CD4-positive, alpha-beta T cell (primary cell): ENCODE measurements at regions not wholly inside any gene's neighbourhood (a gene's known extent, or its start where the extent isn't known, plus 50 kb on each side); places are given as distances from the start of the nearest gene placed in this dataset.

Source experiments
- ATAC-seq: fragments of 200-7000 bp; cut with Tn5 transposase; one replicate; pipeline ENCODE4 v1.10.0; 2022; ENCODE audit warnings: mild to moderate bottlenecking; ENCODE audit not compliant: poor library complexity
- CTCF ChIA-PET: fragments of 350-600 bp; sonication (Branson Sonifier 250); formaldehyde crosslinking; loops from one replicate; lab custom pipeline; 2021; ENCODE audit warnings: antibody characterized with exemption, inconsistent platforms; lab: Charles Lee
- POLR2A ChIA-PET: fragments of 350-600 bp; sonication (Branson Sonifier 250); formaldehyde crosslinking; loops from one replicate; lab custom pipeline; 2021; ENCODE audit warnings: antibody characterized with exemption, inconsistent platforms; lab: Charles Lee
- DNase-seq, 14 experiments: peaks; one replicate each; pipeline ENCODE4 v3.0.0-alpha.2; 2013 to 2020; ENCODE audit warnings: mixed read lengths in 2 of 14
- H3K27ac ChIP-seq, 2 donors: one replicate each; pipeline versions ENCODE4 v1.5.1 to v1.7.0; 2013; ENCODE audit warnings: low read length in 2 of 2, low read depth in 1 of 2, mild to moderate bottlenecking in 1 of 2
- H3K27me3 ChIP-seq, 2 experiments: 1 replicate in 1 of 2; 2 replicates in 1 of 2; pipeline versions ENCODE4 v1.6.1 to v1.7.0; 2013; ENCODE audit warnings: low read length in 2 of 2, control low read depth in 1 of 2, mild to moderate bottlenecking in 1 of 2, moderate library complexity in 1 of 2; ENCODE audit not compliant: insufficient read depth in 2 of 2, control insufficient read depth in 1 of 2
- H3K36me3 ChIP-seq: one replicate; pipeline ENCODE4 v1.6.1; 2013; ENCODE audit warnings: low read length, control low read depth; ENCODE audit not compliant: insufficient read depth
- H3K4me1 ChIP-seq: one replicate; pipeline ENCODE4 v1.6.1; 2013; ENCODE audit warnings: low read length, control low read depth; ENCODE audit not compliant: insufficient read depth
- H3K4me3 ChIP-seq: one replicate; pipeline ENCODE4 v1.5.1; 2013; ENCODE audit warnings: mild to moderate bottlenecking, low read length, moderate library complexity
- H3K9me3 ChIP-seq, 2 experiments: 1 replicate in 1 of 2; 2 replicates in 1 of 2; pipeline versions ENCODE4 v1.6.1 to v1.7.0; 2013; ENCODE audit warnings: low read length in 2 of 2, mild to moderate bottlenecking in 2 of 2, control low read depth in 1 of 2, moderate library complexity in 1 of 2; ENCODE audit not compliant: control insufficient read depth in 1 of 2, insufficient read depth in 1 of 2
- H3K27ac Mint-ChIP-seq: one replicate; pipeline ENCODE4 v1.8.0; 2020; ENCODE audit warnings: mixed read lengths
- H3K27me3 Mint-ChIP-seq: one replicate; pipeline ENCODE4 v1.8.0; 2021; ENCODE audit warnings: mixed read lengths
- H3K36me3 Mint-ChIP-seq: one replicate; pipeline ENCODE4 v1.8.0; 2021; ENCODE audit warnings: low read depth, mixed read lengths
- H3K4me1 Mint-ChIP-seq: one replicate; pipeline ENCODE4 v1.8.0; 2021; ENCODE audit warnings: low read depth, mixed read lengths
- H3K4me3 Mint-ChIP-seq: one replicate; pipeline ENCODE4 v1.8.0; 2020; ENCODE audit warnings: mild to moderate bottlenecking, mixed read lengths
- H3K9me3 Mint-ChIP-seq: one replicate; pipeline ENCODE4 v1.8.0; 2020; ENCODE audit warnings: mixed read lengths
- intact Hi-C, 2 experiments: fragments of 100-400 bp; cut with DNase I in 1 of 2; cut with micrococcal nuclease in 1 of 2; formaldehyde crosslinking; loops; one replicate each; pipeline versions ENCODE4 v1.15.1 to v1.9.0; 2023 to 2025; cut with DNase I, micrococcal nuclease
- TF ChIP-seq, protein P1 (sequence below): fragments of 200-600 bp; IDR thresholded peaks from one replicate; pipeline ENCODE4 v1.8.0; 2022; ENCODE audit warnings: antibody characterized with exemption, mild to moderate bottlenecking

- no peak overlapping the region for H3K4me3 Mint-ChIP-seq
- ATAC-seq, result no peak
- no peak overlapping the region for H3K27ac Mint-ChIP-seq
- H3K27me3 Mint-ChIP-seq, result no peaks in the 10 kb centered on the region
- Histone ChIP-seq H3K9me3 (no peaks in the 10 kb centered on the region), H3K4me3 (no peak overlapping the region), H3K27ac (no peak overlapping the region), H3K27me3 (no peaks in the 10 kb centered on the region), H3K36me3 (no peaks in the 10 kb centered on the region), H3K4me1 (no peaks in the 10 kb centered on the region)
- H3K4me1 Mint-ChIP-seq, result no peaks in the 10 kb centered on the region
- intact Hi-C loops, result no loop called here
- no peak for DNase-seq
- TF ChIP-seq, protein P1, sequence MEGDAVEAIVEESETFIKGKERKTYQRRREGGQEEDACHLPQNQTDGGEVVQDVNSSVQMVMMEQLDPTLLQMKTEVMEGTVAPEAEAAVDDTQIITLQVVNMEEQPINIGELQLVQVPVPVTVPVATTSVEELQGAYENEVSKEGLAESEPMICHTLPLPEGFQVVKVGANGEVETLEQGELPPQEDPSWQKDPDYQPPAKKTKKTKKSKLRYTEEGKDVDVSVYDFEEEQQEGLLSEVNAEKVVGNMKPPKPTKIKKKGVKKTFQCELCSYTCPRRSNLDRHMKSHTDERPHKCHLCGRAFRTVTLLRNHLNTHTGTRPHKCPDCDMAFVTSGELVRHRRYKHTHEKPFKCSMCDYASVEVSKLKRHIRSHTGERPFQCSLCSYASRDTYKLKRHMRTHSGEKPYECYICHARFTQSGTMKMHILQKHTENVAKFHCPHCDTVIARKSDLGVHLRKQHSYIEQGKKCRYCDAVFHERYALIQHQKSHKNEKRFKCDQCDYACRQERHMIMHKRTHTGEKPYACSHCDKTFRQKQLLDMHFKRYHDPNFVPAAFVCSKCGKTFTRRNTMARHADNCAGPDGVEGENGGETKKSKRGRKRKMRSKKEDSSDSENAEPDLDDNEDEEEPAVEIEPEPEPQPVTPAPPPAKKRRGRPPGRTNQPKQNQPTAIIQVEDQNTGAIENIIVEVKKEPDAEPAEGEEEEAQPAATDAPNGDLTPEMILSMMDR, result no peak
- CTCF ChIA-PET, result no interaction called here
- POLR2A ChIA-PET, result no interaction called here
- H3K36me3 Mint-ChIP-seq, result no peaks in the 10 kb centered on the region
- no peaks in the 10 kb centered on the region for H3K9me3 Mint-ChIP-seq
Observed at GRCh38 chr5:82730913-82731312, 346.3 kb downstream of the TMEM167A start.

- no peak overlapping the region for H3K4me3 ChIP-seq
- H3K27me3 ChIP-seq, result no peaks in the 10 kb centered on the region
- DNase-seq (no peak), ATAC-seq (no peak)
- no peaks in the 10 kb centered on the region for H3K9me3 ChIP-seq
- H3K4me1 Mint-ChIP-seq, result no peaks in the 10 kb centered on the region
- intact Hi-C loops, result no loop called here
- no peak overlapping the region for H3K4me3 Mint-ChIP-seq
- no peak overlapping the region for H3K27ac ChIP-seq
- ChIA-PET CTCF (no interaction called here), POLR2A (no interaction called here)
- H3K9me3 Mint-ChIP-seq, result no peaks in the 10 kb centered on the region
- H3K36me3 Mint-ChIP-seq, result no peaks in the 10 kb centered on the region
- no peaks in the 10 kb centered on the region for H3K4me1 ChIP-seq
- H3K27me3 Mint-ChIP-seq, result no peaks in the 10 kb centered on the region
- TF ChIP-seq, protein P1, result no peak
- no peaks in the 10 kb centered on the region for H3K36me3 ChIP-seq
- no peak overlapping the region for H3K27ac Mint-ChIP-seq
Observed at GRCh38 chr5:82728926-82729702, 348.1 kb downstream of the TMEM167A start.

DNA sequence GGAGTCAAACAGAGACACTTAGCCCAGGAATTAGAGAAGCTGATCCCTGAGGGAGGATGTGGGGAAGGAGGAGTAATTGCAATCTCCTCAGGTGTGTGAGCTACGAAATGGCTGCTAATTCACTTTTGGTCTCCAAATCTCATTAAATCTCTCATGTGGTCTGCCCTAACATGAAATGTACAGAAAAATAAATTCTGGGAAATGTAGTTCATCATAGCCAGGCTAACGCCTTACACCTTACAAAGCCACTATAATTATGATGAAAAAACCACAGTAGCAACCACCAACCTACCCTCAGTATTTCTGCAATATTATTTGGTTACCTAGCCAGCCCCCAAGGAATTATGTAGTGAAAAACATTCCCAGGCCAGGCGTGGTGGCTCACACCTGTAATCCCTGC, 354.0 kb downstream of the TMEM167A start:
- POLR2A ChIA-PET, result no interaction called here
- H3K36me3 Mint-ChIP-seq, result no peaks in the 10 kb centered on the region
- no peaks in the 10 kb centered on the region for H3K36me3 ChIP-seq
- DNase-seq (no peak), ATAC-seq (no peak)
- no peaks in the 10 kb centered on the region for H3K27me3 Mint-ChIP-seq
- no peak overlapping the region for H3K4me3 Mint-ChIP-seq
- TF ChIP-seq, protein P1, result no peak
- H3K27ac Mint-ChIP-seq, result no peak overlapping the region
- no peaks in the 10 kb centered on the region for H3K9me3 ChIP-seq
- no peaks in the 10 kb centered on the region for H3K9me3 Mint-ChIP-seq
- H3K27me3 ChIP-seq, result no peaks in the 10 kb centered on the region
- intact Hi-C loops, result no loop called here
- H3K27ac ChIP-seq, result no peak overlapping the region
- H3K4me1 Mint-ChIP-seq, result no peaks in the 10 kb centered on the region
- CTCF ChIA-PET, result no interaction called here
- H3K4me3 ChIP-seq, result no peak overlapping the region
- H3K4me1 ChIP-seq, result no peaks in the 10 kb centered on the region
